NCI-H345 (cell line): ENCODE measurements at regions not wholly inside any gene's neighbourhood (a gene's known extent, or its start where the extent isn't known, plus 50 kb on each side); places are given as distances from the start of the nearest gene placed in this dataset.

Experiments used
- DNase-seq: peaks from one replicate; lab custom pipeline; 2025; lab: John Stamatoyannopoulos, UW

DNA sequence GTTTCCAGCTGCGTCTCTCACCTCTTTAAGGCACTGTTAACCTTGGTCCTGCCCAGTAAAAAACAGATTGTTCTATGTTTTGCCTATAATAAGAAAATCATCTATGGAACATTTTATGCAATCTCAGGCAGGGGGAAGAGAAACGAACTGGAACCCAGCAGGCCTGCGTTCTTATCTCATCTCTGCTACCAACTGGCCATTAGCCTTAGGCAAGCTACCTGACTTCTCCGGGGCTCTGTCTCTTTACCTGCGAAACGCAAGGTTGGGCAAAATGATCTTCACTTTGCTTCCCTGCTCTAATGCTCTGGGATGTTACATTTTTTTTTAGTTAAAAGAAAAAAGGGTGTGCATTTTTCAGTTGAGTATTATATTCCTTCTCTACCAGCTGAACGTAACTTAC lies 70.5 kb upstream of the WIPF1 start:
- no peak for DNase-seq

DNA sequence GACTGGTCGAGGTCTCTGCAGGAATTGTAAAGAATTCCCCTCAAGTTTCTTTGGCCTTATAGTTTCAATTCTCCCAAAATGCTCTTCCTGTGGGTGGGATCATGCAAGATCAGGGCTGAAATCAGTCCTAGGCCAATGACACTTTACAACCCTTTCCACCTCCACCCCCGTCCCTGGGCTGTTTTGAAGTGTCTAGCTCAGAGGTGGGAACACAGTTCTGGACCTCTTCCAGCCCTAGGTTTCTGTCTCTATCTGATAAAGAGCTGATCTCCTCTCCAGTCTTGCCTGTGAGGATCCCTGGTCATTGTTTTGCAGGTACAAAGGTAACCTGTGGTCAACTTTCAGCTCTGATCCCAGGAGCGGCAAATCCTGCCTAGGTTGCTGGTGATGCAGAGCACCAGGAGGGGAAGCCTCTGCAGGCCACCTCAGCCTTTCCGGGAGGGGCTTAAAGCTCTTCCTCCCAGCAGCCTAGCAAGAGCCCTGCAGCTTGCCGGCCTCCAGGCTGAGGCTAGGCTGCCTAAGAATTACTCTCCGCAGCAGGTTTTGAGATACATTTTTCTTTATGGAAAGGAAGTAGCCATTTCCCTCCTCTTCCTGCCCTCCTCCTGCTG lies 69.8 kb upstream of the WIPF1 start:
- DNase-seq, result no peak

DNA sequence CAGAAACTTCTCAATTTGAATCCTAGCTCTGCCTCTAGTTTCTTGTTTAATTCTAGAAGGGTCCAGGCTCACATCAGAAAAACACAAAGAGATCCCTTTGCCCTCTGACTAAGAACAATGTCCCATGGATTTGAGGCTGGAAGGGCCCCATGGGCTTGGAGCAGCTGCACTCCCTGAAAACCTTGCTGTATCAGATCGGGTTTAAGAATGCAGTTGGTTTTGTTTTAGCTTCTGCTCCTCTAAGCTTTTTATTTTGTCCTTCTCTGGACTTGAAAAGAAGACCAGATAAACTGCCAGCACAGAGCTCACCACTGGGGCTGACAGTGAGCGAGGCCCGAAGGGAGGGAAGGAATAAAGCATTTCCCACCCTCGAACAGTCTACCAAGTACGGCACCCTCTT lies 69.2 kb upstream of the WIPF1 start:
- no peak for DNase-seq

DNA sequence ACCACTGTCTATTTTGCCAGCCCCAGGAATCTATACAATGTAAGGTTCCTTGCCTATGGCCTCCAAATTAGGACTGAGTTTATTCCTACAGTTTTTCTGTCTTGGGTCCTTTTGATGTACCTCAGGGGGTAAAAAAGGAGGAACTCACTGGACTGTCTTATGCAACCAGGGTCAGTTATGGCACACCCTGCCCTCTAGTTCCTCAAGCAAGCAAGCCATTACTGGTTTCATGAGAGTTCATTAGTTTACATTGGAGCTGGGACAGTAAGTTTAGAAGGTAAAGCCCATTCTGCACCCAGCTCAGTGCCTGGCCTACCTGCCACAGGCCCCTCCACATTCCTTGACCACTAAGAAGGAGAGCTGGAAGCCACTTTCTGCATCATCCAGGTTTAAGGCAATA lies 68.7 kb upstream of the WIPF1 start:
- DNase-seq, result no peak

DNA sequence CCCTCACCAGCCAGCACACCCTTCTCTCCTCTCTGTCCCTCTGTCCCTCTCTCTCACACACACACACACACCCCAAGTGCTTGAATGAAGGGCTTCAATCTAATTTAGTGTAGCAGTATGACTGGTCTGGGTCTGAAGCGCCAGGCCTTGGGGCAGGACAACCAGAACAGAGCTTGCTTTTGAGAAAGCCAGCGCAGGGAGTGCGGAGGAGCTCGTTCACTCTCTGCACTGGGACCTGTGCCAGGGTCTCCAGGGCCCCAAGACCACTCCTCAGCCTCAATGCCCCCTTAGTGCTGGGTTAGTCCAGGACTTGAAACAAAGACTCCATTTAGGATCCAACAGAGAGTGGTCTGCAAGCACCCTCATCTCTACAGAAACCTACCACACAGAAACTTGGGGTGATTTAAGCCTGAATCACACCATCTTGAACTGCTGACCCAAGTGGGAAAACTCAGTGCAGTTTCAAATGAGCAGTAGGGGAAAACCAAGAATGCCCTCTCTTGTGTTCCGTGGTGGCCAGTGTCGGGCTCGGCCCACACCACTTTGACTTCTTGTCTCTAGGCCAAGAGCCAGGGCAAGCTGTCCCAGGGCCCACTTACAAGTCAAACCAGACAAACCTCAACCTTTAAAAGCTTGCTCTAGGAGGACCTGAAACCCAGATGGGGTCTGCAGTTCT lies 66.6 kb upstream of the WIPF1 start:
- DNase-seq, result no peak

DNA sequence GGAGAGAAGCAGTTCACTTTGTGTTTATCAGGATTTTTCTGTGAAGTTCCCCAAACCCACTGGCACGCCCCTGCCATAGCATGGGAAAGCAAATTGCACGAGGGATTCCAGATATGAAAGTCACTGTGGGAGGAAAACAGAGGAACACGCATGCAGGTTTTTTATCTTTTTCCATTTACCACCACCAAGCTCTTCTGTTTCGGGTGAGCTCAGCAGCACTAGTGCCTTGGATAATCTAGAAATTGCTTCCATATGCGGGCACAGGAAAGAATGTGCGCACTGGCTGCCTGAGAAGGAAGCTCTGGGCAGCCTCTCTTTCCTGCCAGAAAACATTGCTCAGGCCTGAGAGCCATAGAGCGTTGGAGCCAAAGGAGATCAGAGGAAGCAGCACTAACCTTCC lies 65.9 kb upstream of the WIPF1 start:
- DNase-seq, result no peak

DNA sequence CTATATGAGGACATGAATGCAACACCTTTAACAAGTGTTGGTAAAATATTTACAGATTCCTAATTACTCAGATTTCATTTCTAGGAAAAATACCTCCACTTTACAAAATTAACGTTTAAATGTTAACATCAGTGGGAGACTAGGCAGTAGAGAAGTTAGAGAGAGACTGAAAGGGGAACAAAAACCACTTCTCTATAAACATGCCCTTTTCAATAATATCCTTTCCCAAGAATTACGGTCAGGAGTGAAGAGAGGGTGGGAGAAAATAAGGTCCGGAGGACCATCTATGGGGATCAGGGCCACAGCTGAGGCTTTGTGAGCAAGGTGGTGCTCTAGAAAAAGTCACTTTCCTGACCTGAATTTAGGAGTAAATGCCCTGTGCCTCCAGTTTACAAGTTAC lies 65.3 kb upstream of the WIPF1 start:
- no peak for DNase-seq

DNA sequence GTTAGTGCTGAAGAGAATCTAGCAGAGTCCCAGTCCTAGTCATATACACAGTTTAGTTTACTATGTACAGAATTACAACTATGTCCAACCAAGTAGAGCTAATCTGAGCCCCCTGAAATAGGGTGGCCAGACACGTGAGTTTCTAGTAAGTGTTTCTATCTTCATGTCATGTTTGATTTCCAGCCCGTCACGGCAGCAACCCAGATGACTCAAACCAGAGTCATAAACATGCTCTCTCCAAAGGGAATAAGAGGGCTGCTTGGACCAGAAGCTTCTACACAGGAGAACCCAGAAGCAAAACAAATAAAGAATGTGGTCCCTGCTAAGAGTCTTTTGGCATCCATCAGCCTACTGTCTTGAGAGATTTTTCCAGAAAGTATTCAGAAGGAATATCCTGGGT lies 64.9 kb upstream of the WIPF1 start:
- DNase-seq, result no peak

DNA sequence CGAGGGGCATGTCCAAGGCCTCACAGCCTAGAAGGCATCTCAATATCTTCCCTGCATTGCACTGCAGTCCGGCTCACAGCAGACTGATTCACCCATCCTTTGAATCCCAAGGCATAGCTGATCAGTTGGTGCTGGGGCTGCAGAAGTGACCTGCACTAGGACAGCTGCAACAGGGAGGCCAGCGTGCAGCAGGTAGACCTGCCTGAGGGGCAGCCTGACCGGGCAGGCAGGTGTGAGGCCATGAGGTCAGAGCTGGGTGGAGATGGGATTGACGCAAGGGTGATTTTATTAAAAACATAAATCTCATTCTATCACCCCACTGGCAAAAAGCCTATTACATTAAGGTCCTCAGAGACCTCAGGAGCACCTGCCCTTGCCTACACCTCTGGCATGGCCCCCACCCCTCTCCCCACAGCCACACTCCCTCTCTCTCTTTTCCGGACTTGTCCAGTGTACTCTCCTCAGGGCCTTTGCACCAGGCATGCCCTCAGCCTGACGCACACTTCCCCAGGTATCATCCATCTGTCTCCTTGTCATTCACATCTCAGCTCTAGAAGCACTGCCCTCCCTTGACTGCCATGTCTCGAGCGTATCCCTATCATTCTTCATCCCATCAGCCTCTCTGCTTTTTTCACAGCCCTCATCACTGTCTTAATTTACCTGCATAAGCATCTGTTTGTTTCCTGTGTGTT lies 63.5 kb upstream of the WIPF1 start:
- no peak for DNase-seq

DNA sequence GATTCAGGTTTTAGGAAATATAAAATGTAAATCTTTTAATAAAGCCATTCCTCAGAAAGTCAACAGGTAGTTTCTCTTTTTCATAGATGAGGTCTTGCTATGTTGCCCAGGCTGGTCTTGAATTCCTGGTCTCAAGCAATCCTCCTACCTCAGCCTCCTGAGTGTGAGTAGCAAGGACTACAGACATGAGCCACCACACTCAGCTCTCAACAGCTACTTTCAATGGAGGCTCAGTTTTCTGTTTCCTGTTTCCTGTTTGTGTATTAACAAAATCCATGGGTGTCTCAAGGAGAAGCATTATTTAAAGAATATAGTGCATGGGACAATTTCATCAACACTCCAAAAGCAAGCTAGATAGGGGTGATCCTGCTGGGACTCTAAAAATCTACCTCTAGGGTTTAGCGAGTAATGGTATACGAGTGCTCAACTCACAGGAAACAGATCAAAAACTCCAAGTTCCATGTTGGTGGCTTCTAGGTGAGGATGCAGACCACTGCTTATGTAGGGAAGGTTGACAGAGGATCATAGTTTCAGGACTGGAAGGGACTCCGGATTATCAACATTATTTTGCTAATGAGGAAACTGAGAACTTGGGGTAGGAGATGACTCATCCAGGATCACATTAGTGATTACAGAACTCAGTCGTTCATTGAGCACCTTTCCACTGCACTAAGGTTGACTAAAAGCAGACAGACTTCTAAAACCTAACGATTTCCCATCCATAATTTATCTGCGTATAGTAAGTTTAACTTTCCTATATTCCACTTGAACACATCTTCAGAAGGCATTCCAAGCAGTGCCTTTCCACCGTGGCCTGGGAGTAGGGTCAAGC lies 61.7 kb upstream of the WIPF1 start:
- DNase-seq, result no peak

DNA sequence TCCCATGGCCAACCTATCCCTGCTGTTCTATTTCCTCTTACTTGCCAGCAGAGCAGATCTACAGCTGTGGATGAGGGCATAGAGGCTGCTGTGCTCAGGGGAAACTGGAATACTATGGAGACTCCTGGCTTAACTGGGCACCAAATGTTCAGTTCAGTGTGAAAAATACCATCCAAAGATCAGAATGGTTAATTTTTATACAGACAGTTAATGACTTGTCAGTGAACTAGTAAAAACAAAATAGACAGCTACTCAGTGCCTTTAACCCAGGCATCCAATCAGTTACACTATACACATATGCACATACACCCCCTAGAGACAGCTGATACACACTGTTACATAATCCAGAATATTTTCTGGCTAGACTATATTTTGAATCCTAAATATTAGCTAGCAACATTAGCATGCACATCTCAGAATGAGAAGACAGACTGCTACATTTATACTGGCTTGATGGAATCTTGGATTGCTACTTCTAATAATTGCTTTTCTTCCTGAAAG lies 59.1 kb upstream of the WIPF1 start:
- no peak for DNase-seq

DNA sequence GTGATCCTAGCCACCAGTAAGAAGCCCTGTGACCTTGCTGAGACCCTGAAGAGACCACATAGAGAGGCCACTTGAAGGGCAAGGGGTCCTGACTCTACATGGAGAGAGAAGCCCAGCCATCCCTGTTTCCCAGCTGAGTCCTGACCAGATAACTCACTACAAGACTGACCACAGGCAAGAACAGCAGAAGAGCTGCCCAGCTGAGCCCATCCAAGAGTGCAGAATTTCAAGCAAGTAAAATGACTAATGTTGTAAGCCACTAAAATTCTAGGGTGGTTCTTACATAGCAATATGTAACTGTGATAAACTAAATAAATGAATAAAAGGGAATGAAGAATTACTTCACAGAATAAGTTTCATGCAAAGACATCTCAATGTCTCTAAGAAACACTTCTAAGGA lies 58.4 kb upstream of the WIPF1 start:
- no peak for DNase-seq

DNA sequence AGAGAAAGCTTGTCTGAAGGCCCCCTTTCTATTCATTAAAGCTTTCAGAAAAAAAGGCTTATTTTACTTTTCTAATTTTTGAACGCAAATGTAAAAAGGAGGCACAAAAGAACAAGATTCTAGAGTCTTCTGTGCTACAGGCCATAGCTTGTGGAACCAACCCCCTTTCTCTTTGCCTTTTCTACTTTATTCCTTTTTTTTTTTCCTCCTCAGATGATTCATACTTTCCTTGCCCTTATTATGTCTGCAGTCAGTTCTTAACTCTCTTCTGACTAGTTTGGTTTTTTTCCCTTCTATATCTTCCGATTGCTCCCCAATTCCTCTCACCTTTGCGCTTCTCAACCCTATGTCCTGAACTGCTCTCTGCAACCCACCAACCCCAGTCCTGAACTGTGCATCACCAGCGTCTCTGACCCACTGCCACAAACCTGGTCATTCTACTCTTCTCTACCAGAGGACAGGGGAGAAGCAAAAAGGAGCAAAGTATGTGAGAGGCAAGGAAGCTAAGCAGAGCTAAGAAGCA lies 56.9 kb upstream of the WIPF1 start:
- no peak for DNase-seq

DNA sequence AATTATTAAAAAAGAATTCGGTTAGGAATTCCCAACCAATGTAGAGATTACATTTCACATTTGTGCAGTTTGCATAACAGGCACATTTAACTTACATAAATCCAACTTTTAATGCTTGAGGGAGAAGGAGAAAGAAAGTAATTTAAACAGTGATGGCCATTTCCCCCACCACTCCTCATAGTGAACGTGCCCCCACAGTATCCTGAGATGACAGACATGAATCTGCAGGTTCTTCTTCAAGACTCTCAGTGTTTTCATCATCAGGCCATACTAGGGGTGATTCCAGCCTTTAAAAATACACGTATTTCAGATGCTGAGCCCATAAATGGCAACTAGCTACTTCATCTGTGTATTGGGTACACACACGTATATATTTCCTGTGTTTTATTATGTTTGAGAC lies 51.3 kb upstream of the WIPF1 start:
- no peak for DNase-seq
